ENCODE measurements at regions not wholly inside any gene's neighbourhood (a gene's known extent, or its start where the extent isn't known, plus 50 kb on each side); places are given as distances from the start of the nearest gene placed in this dataset.

DNA sequence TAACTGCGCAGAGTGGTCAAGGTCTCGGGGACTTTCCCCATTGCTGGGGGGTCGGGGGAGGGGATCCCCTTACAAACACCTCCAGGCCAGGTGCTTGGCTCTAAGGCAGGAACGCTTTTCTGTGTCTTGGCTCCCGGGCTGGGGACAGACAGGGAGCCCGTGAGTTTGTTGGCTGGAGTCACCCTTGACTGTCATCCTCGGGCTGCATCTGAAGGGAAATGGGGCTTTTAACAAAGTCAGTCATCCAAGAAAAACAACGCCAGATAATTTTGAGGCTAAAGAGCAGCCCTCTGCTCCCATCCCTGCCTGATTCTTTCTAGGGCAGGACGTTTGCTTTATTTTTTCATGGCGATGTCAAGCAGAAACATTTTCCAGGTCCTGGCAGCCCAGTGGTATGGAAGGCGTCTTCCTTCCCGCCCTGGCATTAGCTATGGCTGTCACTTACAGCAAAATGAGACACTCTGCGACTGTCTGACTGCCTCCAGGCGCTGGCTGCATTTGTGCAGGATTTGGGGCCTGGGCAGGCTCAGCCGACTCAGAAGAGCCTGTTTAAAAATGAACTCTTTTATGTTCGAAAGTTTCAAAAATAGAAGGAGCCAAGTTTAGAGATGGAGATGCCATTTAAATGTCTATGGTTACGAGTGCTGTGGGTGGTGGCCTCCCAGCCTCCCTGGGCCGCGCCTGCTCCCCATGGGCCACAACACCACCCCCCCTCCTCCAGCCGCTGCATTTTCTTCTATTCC, 54.7 kb upstream of the TNS3 start:
- DNase-seq (ENCODE audit: low read depth) = no peak

GRCh38 chr7:47636081-47636432, 54.1 kb upstream of the TNS3 start:
- no peak for DNase-seq (ENCODE audit: low read depth)

- no peak for DNase-seq (ENCODE audit: low read depth)
Observed at GRCh38 chr7:47635091-47636080, 53.5 kb upstream of the TNS3 start.

DNA sequence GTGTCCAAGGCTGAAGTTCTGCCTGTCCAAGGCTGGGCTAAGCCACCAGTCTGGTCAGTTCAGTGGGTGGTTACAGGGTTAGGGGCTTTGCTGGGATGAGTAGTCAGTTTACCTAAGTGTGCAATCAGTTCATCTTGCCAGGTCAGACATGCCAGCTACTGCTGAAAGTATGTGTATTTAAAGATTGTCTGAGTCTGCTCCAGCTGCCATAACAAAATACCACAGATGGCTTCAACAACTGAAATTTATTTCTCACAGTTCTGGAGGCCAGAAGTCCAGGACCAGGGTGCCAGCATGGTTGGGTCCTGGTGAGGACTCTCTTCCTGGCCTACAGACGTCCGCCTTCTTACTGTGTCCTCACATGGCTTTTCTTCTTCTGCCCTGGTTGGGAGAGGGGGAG, 52.4 kb upstream of the TNS3 start:
- no peak for DNase-seq (ENCODE audit: low read depth)

DNA sequence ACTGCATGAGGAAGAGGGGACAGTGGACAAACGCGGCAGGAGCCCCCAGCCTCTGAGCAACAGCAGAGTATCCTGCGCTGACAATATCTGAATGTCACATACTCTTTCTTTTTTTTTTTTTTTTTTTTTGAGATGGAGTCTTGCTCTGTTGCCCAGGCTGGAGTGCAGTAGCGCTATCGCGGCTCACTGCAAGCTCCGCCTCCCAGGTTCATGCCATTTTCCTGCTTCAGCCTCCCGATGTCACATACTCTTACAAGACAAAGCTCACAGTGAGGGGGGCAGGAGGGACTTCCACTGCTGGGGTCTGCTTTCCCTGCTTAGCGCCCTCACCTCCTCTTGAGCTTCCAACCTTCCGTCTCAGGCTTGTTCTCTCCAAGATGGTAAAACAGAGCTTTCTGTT, 51.2 kb upstream of the TNS3 start:
- no peak for DNase-seq (ENCODE audit: low read depth)

All from GM04504 (cell line).